T-helper 1 cell (primary cell): ENCODE measurements at regions not wholly inside any gene's neighbourhood (a gene's known extent, or its start where the extent isn't known, plus 50 kb on each side); places are given as distances from the start of the nearest gene placed in this dataset.

ENCODE experiments used
- DNase-seq, 5 donors: peaks; one replicate each; pipeline ENCODE4 v3.0.0-alpha.2; 2012 to 2020

DNA sequence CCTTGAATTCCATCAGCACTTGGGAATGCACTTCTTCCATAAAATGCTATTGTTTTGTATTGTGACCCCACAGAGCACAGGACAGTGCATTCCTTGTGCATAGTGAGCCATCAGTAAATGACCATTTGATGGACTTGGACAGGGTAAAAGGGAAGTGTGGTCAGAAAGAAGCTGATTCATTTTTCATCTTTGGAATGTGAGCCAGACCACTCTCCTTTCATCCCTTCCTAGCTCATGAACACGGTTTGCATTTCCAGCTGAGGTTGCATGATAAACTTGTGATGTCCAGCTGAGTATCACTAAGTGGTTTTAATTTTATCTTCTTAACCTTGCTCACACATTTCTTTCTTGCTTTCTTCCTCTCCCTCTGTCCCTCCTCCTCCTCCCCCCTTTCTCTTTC is 101.3 kb downstream of the NUDT12 start:
- no peak for DNase-seq

- DNase-seq, result no peak
Measured at GRCh38 chr5:103458497-103459040, 104.0 kb downstream of the NUDT12 start.

- no peak for DNase-seq
Measured at GRCh38 chr5:103456476-103456875, 106.1 kb downstream of the NUDT12 start.

DNA sequence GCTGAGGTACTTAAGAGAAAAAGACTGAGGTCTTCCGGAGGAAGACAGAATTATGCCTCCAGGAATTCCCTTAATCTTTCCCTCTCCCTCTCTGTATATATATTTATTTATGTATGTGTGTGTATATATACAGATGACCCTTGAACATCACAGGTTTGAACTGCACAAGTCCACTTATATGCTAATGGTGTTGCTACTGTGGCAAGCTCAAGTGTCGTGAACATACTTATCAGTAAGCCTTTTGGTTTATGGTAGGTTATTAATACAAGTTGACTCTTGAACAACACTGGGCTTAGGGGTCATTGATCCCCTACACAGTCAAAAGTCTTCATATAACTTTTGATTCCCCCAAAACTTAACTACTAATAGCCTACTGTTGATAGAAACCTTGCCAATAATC is 106.8 kb downstream of the NUDT12 start:
- no peak for DNase-seq

- no peak for DNase-seq
Measured at GRCh38 chr5:103454770-103455169, 107.8 kb downstream of the NUDT12 start.

DNA sequence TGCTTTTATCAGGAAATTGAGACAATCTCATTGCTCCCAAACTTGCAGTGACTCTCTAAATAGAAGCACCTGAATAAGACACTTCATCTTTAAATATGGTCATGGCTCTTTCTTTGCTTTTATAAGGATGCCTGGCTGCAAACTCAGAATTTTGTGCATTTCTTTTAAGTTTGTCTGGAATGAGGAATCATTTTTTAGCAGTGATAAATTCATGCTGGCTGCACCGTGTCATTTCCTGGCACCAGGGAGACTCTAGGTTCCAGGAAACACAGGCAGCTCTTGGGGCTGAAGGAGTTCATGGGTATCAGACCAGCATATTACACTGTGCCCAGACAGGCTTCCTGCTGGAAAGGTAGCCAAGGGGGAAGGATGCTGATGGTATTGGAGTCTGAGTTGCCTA is 109.9 kb downstream of the NUDT12 start:
- no peak for DNase-seq

DNA sequence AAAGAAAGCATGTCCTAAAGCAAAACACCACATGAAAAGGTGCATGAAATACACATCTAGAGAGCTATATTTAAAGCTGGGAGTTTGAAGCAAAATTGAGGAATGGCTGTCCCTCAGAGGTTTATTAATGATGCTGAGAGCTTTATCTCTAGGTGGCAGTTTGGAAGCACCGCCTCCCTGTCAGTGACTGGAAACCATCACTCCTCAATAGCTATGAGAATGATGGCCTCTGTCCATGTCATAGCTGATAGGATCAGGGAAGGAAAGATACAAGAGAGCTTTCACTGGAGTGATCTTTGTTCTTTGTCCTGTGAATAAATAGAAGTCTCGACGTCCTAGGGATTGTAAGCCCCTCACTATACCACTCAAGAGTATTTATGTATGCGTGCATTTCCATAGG is 110.5 kb downstream of the NUDT12 start:
- DNase-seq, result no peak

DNA sequence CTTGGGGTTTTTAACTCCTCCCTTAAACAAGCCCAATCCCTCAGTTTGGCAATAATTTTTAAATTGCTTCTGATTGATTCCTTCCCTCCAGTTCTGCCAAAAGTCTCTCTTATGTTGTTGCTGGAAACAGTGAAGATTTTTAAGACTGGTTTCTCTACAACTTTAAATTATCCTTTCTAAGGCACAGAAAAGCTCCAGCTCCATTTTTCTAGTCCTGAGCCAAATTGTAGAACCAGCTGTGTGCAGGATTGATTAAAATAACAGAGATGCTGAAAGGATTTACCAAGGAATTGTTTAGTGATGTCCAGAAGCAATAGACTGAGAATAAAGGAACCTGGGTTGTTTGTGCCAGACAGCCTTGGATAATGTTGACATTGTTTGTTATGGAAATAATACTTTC is 111.3 kb downstream of the NUDT12 start:
- DNase-seq, result no peak

- DNase-seq, result no peak
Measured at GRCh38 chr5:103450333-103451061, 112.1 kb downstream of the NUDT12 start.

- DNase-seq, result no peak
Measured at GRCh38 chr5:103446813-103447212, 115.8 kb downstream of the NUDT12 start.

DNA sequence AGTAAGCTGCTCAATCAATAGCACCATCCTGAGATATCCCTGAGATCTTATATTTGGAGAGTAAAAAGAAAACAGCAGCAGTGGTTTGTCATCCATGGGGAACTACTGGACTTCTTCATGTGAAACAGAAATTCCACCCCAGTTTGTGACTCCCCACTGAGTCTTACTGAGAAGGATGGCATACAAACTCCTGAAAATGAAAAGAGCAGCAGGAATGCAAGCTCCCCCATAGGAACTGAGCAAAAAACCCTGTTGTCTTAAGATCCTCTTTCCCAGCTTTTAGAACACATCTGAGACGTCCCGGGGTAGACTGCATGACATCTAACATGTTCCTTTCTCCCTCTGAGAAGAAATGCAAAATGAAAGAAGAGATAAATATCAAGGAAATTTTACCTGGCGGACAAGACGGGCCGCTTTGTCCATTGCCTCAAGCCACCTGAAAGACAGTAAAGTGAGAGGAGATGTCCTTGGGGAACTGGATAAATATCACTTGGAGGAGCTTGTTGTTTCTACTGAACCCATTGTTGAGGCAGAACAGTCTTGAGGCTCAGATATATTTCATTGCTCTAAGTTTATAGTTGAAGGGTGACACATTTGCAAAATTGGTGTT is 117.1 kb downstream of the NUDT12 start:
- no peak for DNase-seq

DNA sequence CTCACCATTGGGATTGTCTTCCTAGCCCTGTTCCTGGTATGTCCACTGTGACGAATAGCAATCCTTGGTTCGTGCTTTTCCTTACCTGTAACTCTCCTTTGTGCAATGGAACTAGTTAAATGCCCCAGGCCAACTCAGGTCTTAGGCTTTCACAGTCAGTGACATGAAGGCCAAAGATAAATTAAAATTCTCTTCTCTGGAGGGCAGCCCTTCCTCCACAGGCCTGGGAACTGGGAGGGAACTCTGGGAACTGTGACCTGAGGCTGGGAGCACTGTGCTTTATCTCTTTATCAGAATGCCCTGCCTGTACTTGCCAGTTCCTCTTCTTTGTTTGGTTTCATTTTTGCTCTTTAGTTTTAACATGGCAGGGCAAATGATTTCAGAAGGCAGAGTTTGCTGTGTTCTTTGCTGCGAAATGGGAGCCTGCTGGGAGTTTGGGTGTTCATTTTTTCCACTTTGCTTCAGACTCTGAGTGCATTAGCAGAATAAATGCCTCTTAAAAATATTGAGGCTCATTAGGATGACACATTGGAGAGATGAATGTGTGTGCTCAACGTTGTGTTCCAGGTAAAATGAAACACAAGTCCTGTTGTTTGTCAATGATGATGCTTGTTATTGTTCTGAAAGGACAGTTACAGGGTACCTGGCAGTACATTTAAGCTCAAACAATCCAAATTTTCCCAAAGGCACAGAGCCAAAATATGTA is 118.1 kb downstream of the NUDT12 start:
- DNase-seq, result no peak

- DNase-seq, result no peak
Measured at GRCh38 chr5:103442750-103443149, 119.8 kb downstream of the NUDT12 start.

GRCh38 chr5:103441523-103441922 is 121.1 kb downstream of the NUDT12 start:
- no peak for DNase-seq

GRCh38 chr5:103439007-103439406 is 123.6 kb downstream of the NUDT12 start:
- DNase-seq, result no peak

DNA sequence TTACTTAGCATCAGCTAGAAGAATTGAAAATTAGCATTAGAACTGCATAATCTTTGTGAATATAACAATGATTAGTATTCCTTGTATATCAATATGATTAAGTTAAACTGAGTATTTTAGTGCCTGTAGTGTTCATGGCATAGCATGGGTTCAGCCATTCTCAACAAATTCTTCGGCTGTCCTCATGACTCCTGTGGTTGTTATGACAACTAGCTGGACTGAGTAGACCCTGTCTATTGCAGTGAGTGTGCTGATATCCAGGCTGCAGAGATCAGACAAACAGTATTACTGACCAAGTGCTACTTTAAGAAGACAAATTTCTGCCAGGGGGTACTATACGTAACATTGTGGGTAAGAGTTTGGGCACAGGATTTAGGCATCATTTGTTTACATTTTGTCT is 125.9 kb downstream of the NUDT12 start:
- DNase-seq, result no peak

- no peak for DNase-seq
Measured at GRCh38 chr5:103436112-103436511, 126.5 kb downstream of the NUDT12 start.

- no peak for DNase-seq
Measured at GRCh38 chr5:103435136-103435889, 127.3 kb downstream of the NUDT12 start.

GRCh38 chr5:103434057-103434456 is 128.5 kb downstream of the NUDT12 start:
- no peak for DNase-seq

DNA sequence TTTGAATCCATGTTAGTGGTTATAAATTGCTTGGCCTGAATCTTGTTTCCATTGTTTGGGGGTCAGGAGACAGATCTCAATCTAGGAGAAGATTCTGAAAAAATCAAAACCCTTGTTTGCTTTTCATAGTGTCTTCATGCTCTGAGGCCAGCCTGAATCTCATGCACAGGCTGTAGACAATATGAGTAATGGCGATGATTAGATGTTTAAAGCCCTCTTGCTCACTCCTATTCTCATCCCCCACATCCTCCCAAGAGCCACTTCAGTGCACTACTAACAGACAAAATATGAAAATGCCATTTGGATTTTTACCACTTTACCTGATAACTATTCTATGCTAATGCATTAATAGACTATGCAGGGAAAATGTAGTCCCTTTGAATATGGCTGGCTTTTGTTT is 129.4 kb downstream of the NUDT12 start:
- DNase-seq, result no peak

DNA sequence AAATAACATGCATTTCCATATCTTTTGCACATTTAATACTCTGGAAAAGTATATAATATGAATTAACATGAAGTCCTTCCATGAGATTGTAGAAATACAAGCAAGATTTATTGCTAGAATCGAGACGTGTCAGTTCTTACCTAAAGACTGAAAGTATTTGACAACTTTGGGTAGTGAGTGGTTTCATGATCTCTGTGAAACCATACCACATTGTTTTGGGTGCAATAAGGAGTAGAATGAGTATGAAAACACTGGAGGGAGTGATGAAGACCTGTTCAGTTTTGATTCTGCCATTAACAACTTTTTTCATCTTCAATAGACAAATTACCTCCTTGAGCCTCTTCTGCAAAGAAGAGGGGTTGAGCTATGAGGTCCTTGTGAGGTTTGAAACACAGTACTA is 133.7 kb downstream of the NUDT12 start:
- no peak for DNase-seq

DNA sequence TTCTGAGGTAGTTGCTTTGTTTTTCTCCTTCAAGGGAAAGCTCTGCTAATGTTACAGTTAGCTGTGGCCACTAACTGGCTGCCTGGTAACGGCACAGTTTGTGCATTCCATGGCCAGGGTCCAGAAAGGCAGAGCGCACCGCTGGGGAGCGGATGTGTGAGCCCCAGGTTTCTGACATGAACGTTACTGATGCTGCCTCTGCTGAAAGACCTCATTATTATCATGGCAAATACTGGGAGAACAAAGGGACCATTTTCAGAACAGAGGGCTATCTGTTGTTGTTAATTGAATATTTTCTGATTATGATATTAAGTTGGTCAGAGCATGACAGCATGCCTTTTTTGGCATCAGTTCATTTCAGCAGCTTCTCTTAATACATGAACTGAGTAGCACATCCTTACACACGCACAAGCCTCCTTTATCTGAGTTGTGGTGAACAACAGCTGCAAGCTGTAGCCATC is 134.1 kb downstream of the NUDT12 start:
- DNase-seq, result no peak

- no peak for DNase-seq
Measured at GRCh38 chr5:103427326-103427725, 135.3 kb downstream of the NUDT12 start.
